ENCODE measurements at regions not wholly inside any gene's neighbourhood (a gene's known extent, or its start where the extent isn't known, plus 50 kb on each side); places are given as distances from the start of the nearest gene placed in this dataset.

DNA sequence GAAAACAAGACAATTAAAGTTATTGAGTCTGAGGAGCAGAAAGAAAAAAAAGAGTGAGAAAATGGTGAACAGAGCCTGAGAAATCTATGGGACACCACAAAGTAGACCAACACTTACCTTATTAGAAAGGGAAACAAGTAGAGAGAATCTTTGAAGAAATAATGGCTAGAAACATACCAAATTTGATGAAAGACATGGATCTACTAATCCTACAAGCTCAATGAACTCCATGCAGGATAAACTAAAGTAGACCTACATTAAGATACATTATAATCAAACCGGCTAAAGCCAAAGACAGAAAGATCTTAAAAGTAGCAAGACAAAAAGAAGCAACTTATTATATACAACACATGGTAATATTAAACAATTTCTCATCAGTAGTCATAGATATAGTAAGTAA, 782.3 kb upstream of the GHITM start:
- TF ChIP-seq, protein P1, sequence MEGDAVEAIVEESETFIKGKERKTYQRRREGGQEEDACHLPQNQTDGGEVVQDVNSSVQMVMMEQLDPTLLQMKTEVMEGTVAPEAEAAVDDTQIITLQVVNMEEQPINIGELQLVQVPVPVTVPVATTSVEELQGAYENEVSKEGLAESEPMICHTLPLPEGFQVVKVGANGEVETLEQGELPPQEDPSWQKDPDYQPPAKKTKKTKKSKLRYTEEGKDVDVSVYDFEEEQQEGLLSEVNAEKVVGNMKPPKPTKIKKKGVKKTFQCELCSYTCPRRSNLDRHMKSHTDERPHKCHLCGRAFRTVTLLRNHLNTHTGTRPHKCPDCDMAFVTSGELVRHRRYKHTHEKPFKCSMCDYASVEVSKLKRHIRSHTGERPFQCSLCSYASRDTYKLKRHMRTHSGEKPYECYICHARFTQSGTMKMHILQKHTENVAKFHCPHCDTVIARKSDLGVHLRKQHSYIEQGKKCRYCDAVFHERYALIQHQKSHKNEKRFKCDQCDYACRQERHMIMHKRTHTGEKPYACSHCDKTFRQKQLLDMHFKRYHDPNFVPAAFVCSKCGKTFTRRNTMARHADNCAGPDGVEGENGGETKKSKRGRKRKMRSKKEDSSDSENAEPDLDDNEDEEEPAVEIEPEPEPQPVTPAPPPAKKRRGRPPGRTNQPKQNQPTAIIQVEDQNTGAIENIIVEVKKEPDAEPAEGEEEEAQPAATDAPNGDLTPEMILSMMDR (conservative IDR thresholded peaks at IDR 0.05; ENCODE audit: low read depth, low read length) = no peak
- no peak for DNase-seq (ENCODE audit: low read depth)
- no peak overlapping the region for H3K4me3 ChIP-seq (ENCODE audit: low read depth, low read length)

DNA sequence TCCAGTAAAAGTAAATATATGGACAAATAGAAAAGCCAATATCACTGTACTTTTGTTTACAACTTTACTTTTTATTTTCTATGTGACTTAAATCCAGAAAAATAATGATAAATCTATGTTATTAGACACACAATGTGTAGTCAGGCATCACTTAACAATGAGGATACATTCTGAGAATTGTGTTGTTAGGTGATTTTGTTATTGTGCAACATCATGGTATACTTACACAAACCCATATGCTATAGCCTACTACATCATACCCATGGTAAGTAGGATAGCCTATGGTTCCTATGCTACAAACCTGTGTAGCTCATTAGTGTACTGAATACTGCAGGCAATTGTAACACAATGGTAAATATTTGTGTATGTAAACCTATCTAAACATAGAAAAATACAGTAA, 781.7 kb upstream of the GHITM start:
- no peak for DNase-seq (ENCODE audit: low read depth)
- H3K4me3 ChIP-seq (ENCODE audit: low read depth, low read length) = no peak overlapping the region
- TF ChIP-seq, protein P1 (conservative IDR thresholded peaks at IDR 0.05; ENCODE audit: low read depth, low read length) = no peak

DNA sequence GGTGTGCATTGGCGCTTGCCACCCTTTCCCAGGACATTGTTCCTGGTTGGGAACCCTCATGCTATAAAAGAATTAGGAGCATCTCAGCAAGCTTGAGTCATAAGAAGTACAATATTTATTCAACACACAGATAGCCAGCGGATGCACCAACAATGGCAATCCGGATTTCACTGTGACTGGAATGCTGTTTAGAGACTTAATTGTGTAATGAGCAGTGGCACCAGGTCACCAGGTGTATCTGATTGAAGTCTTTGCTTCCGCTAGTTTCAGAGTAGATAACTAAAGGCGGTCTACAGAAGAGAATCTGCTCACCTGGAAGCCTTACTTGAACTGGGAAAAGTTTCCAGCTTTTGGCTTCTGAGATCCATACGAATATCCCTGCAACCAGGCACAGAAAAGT, 772.3 kb upstream of the GHITM start:
- DNase-seq (ENCODE audit: low read depth) = no peak
- no peak overlapping the region for H3K4me3 ChIP-seq (ENCODE audit: low read depth, low read length)
- TF ChIP-seq, protein P1 (conservative IDR thresholded peaks at IDR 0.05; ENCODE audit: low read depth, low read length) = no peak

DNA sequence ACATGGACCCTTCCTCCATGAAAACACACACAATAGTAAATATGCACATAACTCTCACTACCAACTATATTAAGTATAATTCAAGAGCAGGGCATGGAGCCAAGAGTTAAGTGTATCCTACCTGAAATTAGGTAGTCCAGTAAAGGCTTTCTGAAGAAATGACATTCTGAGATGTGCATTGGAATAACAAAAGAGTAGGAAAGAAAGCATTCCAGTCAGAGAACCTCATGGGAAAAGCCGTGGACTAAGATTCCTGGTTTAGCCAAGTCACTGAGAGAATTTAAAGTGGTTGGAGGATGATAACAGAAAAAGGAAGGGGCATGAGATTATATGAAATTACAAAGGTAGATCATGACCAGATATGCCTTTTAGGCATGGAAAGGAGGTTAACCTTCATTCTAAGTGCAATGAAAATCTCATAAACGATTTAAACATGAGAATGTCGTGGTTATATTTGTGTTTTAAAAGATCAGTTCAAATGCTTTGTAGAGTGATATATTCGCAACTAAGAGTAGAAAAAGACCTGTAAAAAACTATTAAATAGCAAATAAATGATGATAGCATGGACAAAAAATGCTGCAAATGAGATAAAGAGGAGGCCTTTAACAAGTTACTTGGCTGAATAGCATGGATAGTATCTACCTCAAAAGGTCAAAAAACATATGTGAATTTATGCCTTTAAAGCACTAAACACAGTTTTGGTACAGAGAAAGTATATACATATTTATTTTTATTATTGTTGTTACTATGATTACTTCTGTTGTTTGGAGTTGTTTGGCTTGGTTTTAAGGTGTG, 767.4 kb upstream of the GHITM start:
- DNase-seq (ENCODE audit: low read depth) = no peak
- H3K4me3 ChIP-seq (ENCODE audit: low read depth, low read length) = no peak overlapping the region
- TF ChIP-seq, protein P1 (conservative IDR thresholded peaks at IDR 0.05; ENCODE audit: low read depth, low read length) = no peak

DNA sequence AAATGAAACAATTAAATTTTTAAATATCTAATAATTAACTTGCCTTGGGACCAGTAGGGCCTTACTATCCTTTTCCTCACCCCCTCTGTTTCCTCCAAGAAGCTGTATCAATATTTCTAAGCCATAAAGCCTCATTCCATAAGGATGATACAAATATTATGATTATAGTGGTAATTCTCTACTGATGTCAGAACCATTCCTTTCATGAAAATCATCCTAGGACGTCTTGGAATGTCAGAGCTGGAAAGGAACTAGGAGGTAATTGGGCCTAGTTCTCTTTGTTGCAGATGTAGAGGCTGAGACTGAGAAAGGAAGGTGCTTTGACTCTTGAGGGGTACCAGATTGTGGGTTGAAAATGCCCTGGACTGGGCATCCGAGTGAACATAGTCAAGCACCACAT, 766.7 kb upstream of the GHITM start:
- TF ChIP-seq, protein P1 (conservative IDR thresholded peaks at IDR 0.05; ENCODE audit: low read depth, low read length) = no peak
- no peak for DNase-seq (ENCODE audit: low read depth)
- H3K4me3 ChIP-seq (ENCODE audit: low read depth, low read length) = no peak overlapping the region

DNA sequence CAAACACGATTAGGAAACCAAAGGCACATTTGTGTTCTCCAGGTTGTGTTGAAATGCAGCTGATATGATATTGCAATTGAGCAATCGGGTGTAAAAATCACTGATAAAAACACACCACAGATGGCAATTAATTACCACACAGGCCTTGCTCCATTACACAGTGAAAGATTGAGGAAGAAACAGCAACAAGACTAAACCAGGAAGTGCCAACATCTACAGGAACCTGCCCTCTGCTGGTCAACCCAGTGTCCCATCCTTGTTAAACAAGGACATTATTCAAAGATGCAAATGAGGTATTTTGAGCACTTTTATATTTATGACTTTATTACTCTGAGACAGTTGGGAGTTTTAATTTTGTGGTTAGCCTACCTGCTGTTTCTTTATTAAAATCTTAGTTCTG, 765.6 kb upstream of the GHITM start:
- H3K4me3 ChIP-seq (ENCODE audit: low read depth, low read length) = no peak overlapping the region
- DNase-seq (ENCODE audit: low read depth) = no peak
- TF ChIP-seq, protein P1 (conservative IDR thresholded peaks at IDR 0.05; ENCODE audit: low read depth, low read length) = peak; percentile 30

DNA sequence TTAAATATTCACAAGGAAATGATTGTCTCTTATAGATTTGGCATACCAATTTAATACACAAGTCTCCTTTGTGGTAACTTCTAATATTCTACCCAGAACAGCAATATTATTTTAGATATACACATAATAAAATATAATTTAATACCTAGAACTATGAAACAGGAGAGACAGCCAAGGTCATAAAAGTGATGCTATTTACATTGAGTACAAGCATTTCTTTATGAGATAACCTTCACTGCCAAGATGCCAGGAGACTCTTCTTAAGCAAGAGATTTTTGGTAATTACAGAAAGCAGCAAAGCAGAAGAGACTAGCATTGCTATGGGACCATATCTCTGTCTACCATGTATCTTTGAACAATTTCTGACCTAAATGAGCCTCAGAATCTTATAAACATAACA, 764.6 kb upstream of the GHITM start:
- DNase-seq (ENCODE audit: low read depth) = no peak
- TF ChIP-seq, protein P1 (conservative IDR thresholded peaks at IDR 0.05; ENCODE audit: low read depth, low read length) = no peak
- H3K4me3 ChIP-seq (ENCODE audit: low read depth, low read length) = no peak overlapping the region
